ENCODE measurements at regions not wholly inside any gene's neighbourhood (a gene's known extent, or its start where the extent isn't known, plus 50 kb on each side); places are given as distances from the start of the nearest gene placed in this dataset.

DNA sequence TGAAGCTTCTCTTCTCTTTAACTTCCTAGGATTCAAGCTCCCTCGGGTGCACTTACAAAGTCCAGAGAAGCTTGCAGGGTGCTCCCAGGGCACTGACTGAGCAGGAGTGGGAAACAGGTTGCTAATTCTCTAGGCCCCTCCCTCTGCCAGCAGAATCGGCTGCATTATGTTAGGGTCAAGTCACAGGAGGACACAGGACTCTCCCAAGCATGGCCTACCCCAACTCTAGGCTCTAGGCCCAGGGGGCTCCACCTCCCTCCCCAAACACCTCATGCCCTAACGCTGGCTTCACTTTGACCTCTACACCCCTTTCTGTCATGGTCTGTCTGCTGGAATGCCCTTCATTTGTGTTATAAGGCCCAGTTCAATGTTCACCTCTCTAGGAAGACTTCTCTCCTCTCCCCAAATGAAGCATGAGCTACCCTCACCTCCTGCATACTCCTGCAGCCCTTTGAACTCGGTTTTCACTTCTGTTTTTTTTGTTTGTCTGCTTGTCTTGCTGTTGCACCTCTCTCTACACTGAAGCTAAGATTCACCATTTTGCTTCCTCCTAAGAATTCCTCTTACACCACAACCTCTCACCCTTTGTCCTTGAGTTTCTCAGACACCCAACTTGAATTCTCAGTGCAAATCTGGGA, 521.8 kb upstream of the ID2 start:
- no peak for DNase-seq (ENCODE audit: low read depth, low spot score)
- CTCF ChIA-PET, result no interaction called here
- no peak overlapping the region for H3K4me3 ChIP-seq (ENCODE audit: low read depth, low read length)
- POLR2A ChIA-PET, result interaction anchor here (1.0 kb wide), 1 partner anchor 522 kb away, joined by 3 read pairs; the partner anchor contains the start of gene ID2
- TF ChIP-seq, protein P1, sequence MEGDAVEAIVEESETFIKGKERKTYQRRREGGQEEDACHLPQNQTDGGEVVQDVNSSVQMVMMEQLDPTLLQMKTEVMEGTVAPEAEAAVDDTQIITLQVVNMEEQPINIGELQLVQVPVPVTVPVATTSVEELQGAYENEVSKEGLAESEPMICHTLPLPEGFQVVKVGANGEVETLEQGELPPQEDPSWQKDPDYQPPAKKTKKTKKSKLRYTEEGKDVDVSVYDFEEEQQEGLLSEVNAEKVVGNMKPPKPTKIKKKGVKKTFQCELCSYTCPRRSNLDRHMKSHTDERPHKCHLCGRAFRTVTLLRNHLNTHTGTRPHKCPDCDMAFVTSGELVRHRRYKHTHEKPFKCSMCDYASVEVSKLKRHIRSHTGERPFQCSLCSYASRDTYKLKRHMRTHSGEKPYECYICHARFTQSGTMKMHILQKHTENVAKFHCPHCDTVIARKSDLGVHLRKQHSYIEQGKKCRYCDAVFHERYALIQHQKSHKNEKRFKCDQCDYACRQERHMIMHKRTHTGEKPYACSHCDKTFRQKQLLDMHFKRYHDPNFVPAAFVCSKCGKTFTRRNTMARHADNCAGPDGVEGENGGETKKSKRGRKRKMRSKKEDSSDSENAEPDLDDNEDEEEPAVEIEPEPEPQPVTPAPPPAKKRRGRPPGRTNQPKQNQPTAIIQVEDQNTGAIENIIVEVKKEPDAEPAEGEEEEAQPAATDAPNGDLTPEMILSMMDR (IDR thresholded peaks at IDR 0.05; ENCODE audit: insufficient read depth, low read length, missing control alignments), result no peak

DNA sequence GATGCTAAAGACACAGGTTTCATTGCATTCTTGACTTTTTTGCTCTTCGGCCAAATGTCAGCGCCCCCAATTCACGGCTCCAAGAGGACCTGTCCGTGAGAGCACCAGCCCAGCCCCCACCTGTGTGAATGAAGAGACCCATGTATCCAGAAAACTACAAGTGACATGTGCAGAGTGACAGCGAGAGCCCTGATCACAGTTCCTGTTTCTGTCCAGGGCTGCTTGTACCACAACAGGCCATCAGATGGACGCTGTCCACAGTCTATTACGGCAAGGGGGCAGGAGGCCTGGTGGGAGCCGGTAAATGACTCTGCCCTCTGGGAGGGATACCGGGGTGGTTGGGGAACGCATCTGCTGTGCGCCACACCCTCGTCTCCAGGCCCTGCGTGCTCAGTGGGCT, 520.9 kb upstream of the ID2 start:
- TF ChIP-seq, protein P1 (IDR thresholded peaks at IDR 0.05; ENCODE audit: insufficient read depth, low read length, missing control alignments), result no peak
- no peak overlapping the region for H3K4me3 ChIP-seq (ENCODE audit: low read depth, low read length)
- POLR2A ChIA-PET, result no interaction called here
- CTCF ChIA-PET, result no interaction called here
- DNase-seq (ENCODE audit: low read depth, low spot score), result no peak

DNA sequence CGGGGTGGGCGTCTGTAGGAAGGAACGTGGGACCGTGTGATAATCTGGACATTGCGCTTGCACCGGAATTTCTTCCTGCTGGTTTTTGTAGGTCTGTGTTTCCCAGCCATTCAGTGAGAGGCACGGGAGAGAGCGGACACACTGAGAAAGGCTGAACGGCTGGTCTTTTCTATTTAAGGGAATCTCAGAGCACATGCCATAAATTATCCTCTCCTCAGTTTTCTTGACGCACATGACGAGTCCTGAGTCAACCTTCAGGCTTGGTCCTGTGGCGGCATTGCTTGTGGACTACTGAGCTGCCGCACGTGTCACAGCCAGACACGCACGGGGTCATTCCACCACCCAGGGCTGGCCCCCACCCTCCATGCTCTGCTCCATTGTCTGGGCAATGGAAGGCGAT, 519.3 kb upstream of the ID2 start:
- CTCF ChIA-PET, result no interaction called here
- DNase-seq (ENCODE audit: low read depth, low spot score), result no peak
- H3K4me3 ChIP-seq (ENCODE audit: low read depth, low read length), result no peak overlapping the region
- TF ChIP-seq, protein P1 (IDR thresholded peaks at IDR 0.05; ENCODE audit: insufficient read depth, low read length, missing control alignments), result no peak
- POLR2A ChIA-PET, result no interaction called here

DNA sequence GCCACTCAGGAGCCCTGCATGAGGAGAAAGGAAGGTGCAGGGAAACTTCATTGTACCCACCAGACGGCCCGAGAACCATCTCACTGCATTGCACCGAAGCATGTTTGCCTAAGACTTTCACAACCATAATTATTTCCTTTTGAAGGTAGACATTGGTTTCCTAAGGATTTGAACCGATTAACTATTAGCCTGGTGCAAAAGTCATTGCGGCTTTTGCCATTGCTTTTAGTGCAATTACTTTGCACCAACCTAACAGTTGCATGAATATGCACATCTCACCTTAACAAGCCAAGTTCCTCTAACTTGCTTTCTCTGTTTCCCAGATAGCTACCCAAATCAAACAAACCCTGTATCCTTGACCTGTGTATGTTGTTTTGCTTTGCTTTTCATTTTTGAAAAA, 516.3 kb upstream of the ID2 start:
- ChIA-PET POLR2A (no interaction called here), CTCF (no interaction called here)
- H3K4me3 ChIP-seq (ENCODE audit: low read depth, low read length), result no peak overlapping the region
- TF ChIP-seq, protein P1 (IDR thresholded peaks at IDR 0.05; ENCODE audit: insufficient read depth, low read length, missing control alignments), result no peak
- no peak for DNase-seq (ENCODE audit: low read depth, low spot score)

DNA sequence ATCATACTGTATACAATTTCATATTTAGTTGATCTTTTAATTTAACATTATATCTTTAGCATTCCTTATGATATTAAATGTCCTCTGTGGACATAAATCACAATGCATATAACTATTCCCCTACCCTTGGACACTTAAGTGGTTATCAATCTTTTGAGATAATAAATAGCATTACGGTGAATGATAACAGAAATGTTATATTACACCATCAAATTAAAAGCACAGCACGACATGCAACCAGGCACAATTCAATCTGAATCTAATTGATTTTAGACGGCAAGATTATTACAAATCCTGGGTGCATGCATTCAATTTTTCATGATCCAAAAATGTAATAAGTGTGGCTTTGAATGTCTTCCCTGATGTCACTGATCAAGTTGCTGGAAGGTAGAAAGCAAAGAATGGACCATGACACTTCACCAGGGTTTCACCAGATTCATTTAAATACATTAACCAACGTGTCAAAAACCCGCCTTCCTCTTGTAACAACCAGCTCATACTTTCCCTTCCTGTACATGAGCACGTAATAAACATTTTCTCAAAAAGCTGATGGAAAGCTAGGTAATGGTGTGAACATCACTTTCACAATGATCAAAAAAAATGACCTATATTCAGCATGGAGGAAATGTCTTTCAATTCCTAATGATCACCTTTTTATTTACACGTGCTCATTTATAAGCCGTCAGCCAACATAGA, 513.7 kb upstream of the ID2 start:
- DNase-seq (ENCODE audit: low read depth, low spot score), result no peak
- POLR2A ChIA-PET, result interaction anchor here (1.2 to 2.0 kb wide), 2 partner anchors 18 to 514 kb away, joined by 3 to 7 read pairs; partner anchors contain the start of gene ID2
- H3K4me3 ChIP-seq (ENCODE audit: low read depth, low read length), result no peak overlapping the region
- TF ChIP-seq, protein P1 (IDR thresholded peaks at IDR 0.05; ENCODE audit: insufficient read depth, low read length, missing control alignments), result no peak
- CTCF ChIA-PET, result interaction anchor here (0.9 to 1.0 kb wide), 2 partner anchors 13 to 525 kb away, joined by 3 read pairs; no protein-coding TSS in a partner anchor

DNA sequence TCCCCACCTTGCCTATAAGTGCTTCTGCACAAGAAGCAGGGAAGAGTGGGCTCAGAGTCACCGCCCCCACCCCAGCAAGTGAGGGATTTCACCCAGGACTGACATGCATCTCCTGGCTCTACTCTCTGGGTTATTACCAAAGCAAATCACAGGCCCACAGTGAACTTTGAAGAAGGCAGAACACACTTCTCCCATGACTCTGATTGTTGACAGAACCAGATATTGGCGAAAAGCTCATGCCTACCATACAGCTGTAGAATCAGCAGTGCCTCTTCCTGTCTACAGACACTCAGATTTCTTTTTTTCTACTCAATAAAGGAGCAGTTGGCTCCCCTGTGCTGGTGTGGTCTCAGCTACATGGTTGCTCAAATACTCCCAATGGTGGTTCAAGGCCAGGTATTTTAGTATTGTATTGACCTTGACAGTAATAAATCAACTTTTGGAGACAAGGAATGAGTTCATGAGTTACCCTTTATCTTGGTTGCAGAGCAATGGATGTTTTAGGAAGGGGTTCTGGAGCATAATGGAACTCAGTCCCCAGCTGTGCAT, 512.9 kb upstream of the ID2 start:
- POLR2A ChIA-PET, result interaction anchor here (1.2 to 2.0 kb wide), 2 partner anchors 19 to 513 kb away, joined by 3 to 7 read pairs; partner anchors contain the start of gene ID2
- no peak for DNase-seq (ENCODE audit: low read depth, low spot score)
- CTCF ChIA-PET, result interaction anchor here (0.9 to 1.0 kb wide), 2 partner anchors 14 to 524 kb away, joined by 3 read pairs; no protein-coding TSS in a partner anchor
- H3K4me3 ChIP-seq (ENCODE audit: low read depth, low read length), result no peak overlapping the region
- TF ChIP-seq, protein P1 (IDR thresholded peaks at IDR 0.05; ENCODE audit: insufficient read depth, low read length, missing control alignments), result no peak
